ENCODE measurements at regions not wholly inside any gene's neighbourhood (a gene's known extent, or its start where the extent isn't known, plus 50 kb on each side); places are given as distances from the start of the nearest gene placed in this dataset.
"Not testable (repeated sequence)": the region's sequence is repeated elsewhere in the genome, so short reads cannot be mapped to it uniquely, and the experiment has no call there.

GRCh38 chr18:42486271-42486670, 531.2 kb downstream of the PIK3C3 start:
- no peak for DNase-seq

- no peak for DNase-seq
Measured at GRCh38 chr18:42508683-42509296, 553.8 kb downstream of the PIK3C3 start.

GRCh38 chr18:42509750-42510415, 554.8 kb downstream of the PIK3C3 start:
- DNase-seq: no peak

GRCh38 chr18:42510540-42510939, 555.5 kb downstream of the PIK3C3 start:
- no peak for DNase-seq

- DNase-seq: no peak
Measured at GRCh38 chr18:42513441-42513840, 558.4 kb downstream of the PIK3C3 start.

- no peak for DNase-seq
Measured at GRCh38 chr18:42514512-42514911, 559.5 kb downstream of the PIK3C3 start.

- DNase-seq: no peak
Measured at GRCh38 chr18:42517896-42518295, 562.9 kb downstream of the PIK3C3 start.

GRCh38 chr18:42518331-42518730, 563.3 kb downstream of the PIK3C3 start:
- not testable (repeated sequence) for DNase-seq

GRCh38 chr18:42520138-42520537, 565.1 kb downstream of the PIK3C3 start:
- DNase-seq: no peak

- no peak for DNase-seq
Measured at GRCh38 chr18:42525905-42526304, 570.9 kb downstream of the PIK3C3 start.

GRCh38 chr18:42527766-42528165, 572.7 kb downstream of the PIK3C3 start:
- DNase-seq: no peak

GRCh38 chr18:42530276-42530675, 575.2 kb downstream of the PIK3C3 start:
- no peak for DNase-seq

- DNase-seq: no peak
Measured at GRCh38 chr18:42532119-42532518, 577.1 kb downstream of the PIK3C3 start.

- no peak for DNase-seq
Measured at GRCh38 chr18:42533009-42533575, 578.1 kb downstream of the PIK3C3 start.

GRCh38 chr18:42533616-42534015, 578.6 kb downstream of the PIK3C3 start:
- DNase-seq: no peak

GRCh38 chr18:42534313-42534712, 579.3 kb downstream of the PIK3C3 start:
- no peak for DNase-seq

GRCh38 chr18:42536442-42536841, 579.0 kb downstream of the RIT2 start:
- no peak for DNase-seq

- DNase-seq: no peak
Measured at GRCh38 chr18:42537291-42537690, 578.2 kb downstream of the RIT2 start.

GRCh38 chr18:42544901-42545300, 570.6 kb downstream of the RIT2 start:
- DNase-seq: no peak

- no peak for DNase-seq
Measured at GRCh38 chr18:42545825-42546224, 569.7 kb downstream of the RIT2 start.

GRCh38 chr18:42548493-42548892, 567.0 kb downstream of the RIT2 start:
- DNase-seq: no peak

GRCh38 chr18:42549596-42549995, 565.9 kb downstream of the RIT2 start:
- no peak for DNase-seq

- not testable (repeated sequence) for DNase-seq
Measured at GRCh38 chr18:42552559-42552958, 562.9 kb downstream of the RIT2 start.

GRCh38 chr18:42559069-42559690, 556.3 kb downstream of the RIT2 start:
- no peak for DNase-seq

Measured in NCI-H2107 (cell line).